HG03575 (cell line): ENCODE measurements at regions not wholly inside any gene's neighbourhood (a gene's known extent, or its start where the extent isn't known, plus 50 kb on each side); places are given as distances from the start of the nearest gene placed in this dataset.
"Not testable (repeated sequence)": the region's sequence is repeated elsewhere in the genome, so short reads cannot be mapped to it uniquely, and the experiment has no call there.

Experiments used
- ATAC-seq: cut with Tn5 transposase; IDR thresholded peaks from one replicate; pipeline ENCODE4 v1.9.1; 2021; ENCODE audit not compliant: unreplicated experiment, insufficient number of reproducible peaks, low FRiP score; ENCODE audit errors: extremely low read depth

DNA sequence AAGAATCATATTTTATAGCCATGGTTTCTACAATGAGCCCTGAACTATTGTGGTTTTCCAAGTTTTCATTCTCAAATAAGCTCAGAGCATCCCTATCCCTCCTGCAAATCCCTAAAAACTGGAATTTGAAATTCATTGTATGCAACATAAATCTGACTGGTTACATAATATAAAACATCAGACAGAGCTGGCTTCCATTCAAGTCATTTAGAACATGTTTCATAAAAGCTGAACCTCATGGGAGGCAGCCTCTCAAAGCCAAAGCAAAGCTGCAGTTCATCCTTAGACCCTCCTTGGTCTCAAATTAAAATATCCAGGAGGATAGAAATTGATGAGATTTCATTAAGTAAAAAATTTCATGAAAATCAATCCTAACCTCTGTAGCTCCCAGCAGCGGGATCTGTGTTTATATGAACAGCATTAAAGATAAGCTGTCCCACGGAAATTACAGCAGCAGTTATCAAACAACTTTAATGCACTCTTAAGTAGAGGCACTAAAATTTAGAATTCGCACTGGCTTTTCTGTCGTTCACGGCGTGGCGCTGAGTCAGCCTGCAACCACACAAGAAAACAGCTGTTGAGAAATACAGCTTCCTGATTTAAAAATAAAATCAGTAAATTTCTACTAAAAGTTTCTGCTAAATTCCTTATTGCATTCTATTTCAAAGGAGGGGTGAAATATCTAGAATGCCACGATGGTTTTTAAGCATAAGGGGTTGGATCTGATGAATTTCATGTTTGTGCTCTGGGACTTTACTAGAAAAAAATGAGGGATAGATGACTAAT lies 99.9 kb upstream of the TIAM1 start:
- ATAC-seq, result no peak

DNA sequence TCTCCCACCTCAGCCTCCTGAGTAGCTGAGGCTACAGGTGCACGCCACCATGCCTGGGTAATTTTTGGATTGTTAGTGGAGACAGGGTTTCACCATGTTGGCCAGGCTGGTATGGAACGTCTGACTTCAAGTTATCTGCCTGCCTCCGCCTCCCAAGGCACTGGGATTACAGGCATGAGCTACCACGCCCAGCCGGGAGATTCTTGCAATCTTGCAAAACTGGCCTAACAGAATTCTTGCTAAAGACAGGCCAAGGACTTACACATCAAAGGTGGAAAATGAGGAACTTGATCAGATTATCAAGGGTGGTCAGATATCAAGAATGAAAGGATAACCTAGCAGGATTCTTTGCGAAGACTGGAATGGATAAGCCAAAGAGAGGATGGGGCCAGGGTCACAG lies 98.3 kb upstream of the TIAM1 start:
- ATAC-seq, result no peak

DNA sequence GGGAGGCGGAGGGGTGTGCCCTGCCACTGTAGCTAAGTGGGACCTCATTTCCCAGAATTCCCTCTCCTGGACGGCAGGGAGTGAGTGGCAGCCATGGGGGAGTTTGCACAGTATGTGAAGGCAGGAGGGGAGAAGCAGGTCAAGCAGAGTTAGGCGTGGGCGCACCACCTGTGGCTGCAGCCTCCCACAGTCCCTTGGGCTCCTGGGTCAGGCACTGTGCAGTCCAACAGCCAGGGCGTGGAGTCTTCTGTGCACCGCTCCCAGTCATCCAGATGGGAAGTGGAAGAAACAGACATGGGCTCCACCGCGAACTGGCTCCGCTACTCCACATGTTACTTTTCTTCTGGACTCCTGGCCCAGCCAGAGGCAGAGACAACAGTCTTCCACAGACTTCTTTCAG lies 85.4 kb upstream of the TIAM1 start:
- no peak for ATAC-seq

DNA sequence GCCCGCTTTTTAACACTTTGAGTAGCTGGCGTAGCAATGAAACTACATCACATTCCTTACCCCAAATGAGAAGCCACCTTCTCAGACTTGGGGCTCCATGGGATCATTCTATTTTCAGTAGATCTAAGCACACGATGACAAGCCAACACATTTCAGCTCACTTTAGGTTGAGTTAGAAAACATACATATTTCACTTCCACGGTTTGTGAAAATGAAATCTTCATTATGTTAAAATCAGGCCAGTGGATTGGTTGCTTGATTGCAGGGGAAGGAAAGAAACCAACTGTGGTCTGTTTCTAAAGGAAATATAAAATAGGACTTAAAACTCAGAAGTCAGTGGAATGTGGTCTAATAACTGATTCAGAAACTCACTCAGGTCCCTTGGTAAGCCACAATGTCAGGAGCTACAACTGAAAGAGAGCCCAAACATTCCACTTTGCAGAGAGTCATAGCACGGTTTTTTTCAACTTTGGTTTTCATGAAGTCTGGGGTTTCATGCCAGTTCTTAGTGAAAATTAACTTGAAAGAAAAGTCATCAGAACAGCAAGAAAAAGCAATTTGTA lies 82.3 kb upstream of the TIAM1 start:
- ATAC-seq, result no peak

DNA sequence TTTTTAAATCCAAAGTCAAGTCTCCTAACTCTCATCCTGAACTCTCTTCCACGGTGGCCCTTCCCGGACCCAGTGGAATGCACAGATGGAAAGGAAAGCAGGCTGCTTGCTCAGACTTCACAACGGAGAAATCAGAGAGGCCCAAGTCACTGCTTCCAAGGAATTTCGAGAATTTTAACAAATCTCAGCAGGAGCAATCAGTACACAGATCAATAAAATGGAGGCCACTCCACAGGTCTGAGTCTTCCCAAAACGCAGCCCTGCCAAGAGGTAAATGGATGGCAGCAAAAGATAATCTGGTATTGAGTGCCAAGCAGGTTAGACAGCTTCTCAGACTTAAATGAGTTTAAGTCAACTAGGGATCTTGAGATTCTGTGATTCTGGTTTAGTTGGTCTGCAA lies 81.1 kb upstream of the TIAM1 start:
- ATAC-seq, result no peak

DNA sequence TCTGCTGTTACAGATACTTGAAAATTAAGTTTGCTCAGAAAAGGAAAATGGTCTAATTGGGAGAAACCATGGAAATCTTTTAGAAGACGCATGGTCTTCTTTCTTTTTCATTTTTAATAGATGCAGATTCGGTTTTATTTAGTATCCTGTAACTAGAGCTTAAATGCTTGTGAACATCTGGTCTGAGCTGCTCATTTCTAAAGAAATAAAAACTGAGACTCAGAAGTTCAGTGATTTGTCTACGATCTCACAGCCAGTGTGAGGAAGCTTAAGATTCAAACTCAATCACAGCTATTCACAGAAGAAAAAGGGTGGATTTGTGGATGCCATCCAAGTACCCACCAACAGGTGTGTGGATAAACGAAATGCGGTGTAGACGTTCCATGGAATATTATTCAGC lies 80.0 kb upstream of the TIAM1 start:
- ATAC-seq, result no peak

DNA sequence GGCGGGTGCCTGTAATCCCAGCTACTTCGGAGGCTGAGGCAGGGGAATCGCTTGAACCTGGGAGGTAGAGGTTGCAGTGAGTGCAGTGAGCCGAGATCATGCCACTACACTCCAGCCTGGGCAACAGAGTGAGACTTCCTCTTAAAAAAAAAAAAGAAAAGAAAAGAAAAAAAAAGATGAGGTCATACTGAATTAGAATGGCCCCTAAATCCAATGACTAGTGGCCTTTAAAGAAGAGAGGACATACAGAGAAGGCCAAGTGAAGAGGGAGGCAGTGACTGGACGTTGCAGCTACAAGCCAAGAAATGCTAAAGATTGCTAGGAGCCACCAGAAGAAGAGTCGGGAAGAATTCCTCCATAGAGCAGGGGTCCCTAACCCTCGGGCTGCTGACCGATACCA lies 76.9 kb upstream of the TIAM1 start:
- no peak for ATAC-seq

DNA sequence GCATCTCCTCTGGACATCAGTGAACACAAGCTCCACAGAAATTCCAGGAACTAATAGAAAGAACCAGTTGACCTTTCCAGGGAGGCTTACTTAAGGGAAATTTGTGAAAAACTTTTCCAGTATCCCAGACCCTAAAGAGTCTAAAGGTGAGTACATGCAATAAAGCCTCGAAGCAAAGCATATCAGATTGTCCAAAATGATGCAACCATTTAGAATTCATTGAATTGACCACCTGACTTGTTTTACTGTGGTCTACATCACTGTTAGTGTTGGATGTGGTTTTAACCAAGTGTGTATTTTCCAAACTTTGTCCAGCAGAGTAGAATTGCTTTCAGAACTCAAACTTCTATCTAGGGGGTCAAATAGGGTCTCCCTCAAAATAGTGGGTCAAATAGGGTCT lies 76.3 kb upstream of the TIAM1 start:
- ATAC-seq, result no peak

DNA sequence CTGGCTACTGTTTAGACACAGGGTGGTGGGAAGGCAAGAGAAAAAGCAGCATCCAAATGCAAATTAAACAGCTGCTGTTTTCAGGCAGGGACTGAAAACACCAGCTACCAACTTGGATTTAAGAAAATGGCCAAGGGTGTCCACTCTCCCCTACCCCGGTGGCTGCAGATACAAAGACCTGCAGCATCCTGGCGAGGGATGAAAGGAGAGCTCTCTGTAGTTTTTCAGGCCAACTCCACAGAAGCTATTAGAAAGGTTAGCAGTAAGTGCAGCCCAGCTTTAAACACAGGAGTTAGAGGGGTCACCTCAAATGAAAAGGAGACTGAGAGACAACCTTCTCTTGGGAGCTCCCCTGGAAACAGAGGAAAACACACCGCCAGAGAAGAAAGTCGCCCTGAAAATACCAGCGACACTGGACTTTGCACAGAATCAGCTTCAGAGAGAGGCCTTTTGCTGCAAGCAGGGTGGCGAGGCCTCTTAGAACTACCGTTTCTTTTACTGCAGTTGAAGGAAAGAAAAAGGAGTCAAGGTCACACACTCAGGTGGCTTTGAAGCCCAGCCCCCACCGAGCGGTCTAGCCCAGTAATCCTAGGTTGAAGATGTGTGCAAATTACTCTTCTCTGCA lies 74.4 kb upstream of the TIAM1 start:
- ATAC-seq, result no peak

DNA sequence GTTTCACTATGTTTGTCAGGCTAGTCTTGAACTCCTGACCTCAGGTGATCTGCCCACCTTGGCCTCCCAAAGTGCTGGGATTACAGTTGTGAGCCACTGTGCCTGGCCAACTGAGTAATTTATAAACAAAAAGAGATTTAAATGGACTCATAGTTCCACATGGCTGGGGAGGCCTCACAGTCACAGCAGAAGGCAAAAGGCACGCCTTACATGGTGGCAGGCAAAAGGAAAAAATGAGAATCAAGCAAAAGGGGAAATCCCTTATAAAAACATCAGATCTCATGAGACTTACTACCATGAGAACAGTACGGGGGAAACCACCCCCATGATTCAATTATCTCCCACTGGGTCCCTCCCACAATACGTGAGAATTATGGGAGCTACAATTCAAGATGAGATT lies 73.2 kb upstream of the TIAM1 start:
- ATAC-seq, result not testable (repeated sequence)

DNA sequence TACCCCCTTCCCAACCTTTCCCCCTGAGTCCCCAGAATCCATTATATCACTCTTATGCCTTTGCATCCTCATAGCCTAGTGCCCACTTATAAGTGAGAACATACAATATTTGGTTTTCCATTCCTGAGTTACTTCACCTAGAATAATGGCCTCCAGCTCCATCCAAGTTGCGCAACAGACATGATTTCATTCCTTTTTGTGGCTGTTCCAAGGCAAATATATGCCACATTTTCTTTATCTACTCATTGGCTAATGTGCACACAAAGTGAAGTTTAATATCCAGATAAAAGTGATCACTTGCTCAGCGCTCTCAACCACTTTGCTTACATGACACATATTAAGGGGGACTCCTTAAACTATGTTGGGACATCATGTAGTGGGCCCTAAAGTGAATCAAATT lies 72.4 kb upstream of the TIAM1 start:
- ATAC-seq, result no peak

DNA sequence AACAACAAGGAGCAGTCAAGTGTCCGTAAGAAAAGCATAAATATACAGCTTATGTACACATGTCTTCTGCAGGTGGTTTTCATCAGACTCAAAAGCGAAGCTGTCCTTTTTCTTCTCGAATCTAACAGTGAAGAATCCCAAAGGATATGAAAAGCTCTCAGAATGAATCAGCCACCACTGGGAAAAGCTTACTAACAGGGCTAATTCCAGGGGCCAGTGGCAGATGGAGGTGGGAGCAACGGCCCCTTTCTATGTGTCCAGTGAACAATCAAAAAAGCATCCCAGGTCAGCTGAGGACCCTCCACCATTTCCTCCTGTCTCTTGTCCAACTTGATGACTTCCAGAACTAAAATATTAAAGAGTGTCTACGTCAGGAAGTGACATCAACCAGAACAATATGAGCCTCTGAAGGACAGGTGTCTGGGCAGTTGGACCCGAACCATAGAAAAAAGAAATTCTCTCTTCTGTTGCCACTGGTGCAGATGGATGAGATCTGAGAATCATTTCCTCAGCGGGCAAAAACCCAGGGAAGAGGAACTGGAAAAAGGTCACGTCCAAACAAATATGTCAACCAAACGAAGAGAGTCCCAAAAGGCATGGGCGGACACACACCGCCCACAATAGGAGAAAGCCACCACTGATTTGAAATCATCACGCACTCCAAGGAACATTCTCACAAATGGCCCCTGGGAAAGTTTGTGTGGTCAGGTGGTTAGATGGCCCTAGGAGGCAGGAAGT lies 70.4 kb upstream of the TIAM1 start:
- no peak for ATAC-seq

DNA sequence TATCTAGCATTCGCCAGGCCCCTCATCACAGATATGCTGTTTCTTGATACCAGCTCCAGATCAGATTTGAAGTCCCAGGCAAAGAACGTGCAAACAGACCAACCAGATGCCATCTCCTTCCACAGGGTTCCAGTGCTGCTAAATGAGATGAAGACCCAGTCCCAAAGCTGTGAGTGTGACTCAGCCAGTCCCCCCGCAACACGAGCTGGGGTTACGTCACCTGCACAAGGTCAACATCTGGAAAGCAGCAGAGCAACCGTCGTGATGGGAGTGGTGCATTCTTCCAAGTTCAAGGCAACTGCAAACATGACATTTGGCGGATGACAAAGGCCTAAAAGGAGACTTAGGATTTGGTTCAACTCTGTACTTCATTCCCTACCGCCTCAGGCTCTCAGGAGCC lies 69.6 kb upstream of the TIAM1 start:
- ATAC-seq, result no peak

DNA sequence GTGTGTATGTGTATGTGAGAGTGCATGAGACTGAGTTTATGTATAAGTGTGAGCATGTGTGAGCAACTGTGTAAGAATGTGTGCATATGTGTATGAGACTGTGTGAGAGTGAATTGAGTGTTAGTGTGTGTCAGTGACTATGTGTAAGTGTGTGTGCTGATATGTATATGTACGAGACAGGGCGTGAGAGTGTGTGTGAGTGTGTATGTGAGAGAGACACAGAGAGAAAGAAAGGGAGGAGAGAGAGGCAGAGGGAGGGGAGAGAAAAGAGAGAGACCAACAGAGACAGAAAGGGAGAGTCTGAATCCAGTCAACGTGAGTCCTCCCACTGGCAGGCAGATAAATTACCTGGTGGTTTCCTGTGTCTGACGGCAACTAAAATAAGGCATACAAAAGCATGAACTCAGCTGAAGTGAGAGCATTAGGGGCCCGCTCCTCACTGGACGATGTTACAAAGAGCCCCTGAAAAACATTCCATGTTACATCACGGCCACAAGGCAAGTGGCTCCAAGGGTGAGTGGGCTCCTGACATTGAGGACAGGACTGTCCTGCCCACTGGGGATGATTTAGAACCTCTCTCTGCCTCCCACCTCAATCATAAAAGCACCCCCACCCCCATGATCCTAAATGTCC lies 66.6 kb upstream of the TIAM1 start:
- ATAC-seq, result no peak

DNA sequence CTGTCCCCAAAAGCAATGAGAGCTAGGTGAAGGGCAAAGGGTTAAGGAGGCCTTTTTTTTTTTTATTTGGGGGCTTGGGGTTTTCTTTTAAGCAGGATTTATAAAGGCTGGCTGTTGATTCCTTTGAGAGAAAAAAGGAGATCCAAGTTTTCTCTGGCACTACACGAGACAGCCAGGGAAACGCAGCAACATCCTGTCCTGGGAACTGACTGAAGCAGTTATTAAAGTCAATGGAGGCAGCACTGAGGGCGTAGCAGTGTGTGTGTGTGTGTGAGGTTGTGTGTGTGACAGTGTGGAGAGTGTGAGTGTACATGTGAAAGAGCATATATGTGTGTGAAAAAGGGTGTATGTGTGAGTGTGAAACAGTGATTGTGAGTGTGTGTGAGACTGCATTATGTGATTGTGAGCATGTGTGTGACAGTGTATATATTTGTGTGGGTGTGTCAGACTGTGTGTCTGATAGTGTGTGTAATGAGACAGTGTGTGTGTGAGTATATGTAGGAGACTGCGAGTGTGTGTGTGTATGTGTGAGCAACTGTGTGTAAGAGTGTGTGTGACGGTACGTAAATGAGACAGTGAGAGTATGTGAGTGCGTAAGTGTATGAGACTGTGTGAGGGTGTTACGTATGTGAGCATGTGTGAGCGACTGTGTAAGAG lies 65.9 kb upstream of the TIAM1 start:
- no peak for ATAC-seq

DNA sequence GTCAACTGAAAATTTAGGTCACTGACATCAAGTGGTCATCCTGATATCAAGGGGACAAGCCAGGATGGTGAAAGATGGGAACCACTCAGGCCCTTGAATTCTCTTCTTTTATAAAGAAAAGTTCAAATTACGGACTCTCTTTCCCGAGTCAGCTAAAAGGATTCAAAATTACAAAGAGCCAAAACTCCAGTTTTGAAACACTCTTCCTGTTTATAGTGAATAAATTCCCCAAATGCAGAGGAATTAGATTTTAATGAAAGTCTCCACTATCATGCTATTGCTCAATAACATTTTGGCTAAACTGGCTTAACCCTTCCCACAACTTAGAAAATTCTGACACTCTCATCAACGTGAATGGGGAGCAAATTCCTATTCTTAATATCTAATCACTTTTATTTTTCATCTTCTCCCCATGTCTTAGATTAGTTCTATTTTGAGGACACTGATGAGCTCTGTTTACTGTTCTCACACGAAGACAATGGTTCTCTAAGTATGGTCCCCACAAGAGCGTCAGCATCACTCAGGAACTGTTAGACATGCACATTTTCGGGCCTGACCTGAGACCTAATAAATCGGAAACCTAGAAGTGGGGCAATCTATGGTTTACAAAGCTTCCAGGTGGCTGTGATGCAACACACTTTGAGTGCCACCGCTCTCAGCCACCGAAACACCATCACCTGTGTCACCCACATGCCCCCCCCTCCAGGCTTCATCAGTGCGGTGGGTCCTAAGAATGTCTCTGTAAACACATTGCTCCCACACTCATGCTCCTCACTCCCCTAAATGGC lies 64.4 kb upstream of the TIAM1 start:
- ATAC-seq, result no peak

DNA sequence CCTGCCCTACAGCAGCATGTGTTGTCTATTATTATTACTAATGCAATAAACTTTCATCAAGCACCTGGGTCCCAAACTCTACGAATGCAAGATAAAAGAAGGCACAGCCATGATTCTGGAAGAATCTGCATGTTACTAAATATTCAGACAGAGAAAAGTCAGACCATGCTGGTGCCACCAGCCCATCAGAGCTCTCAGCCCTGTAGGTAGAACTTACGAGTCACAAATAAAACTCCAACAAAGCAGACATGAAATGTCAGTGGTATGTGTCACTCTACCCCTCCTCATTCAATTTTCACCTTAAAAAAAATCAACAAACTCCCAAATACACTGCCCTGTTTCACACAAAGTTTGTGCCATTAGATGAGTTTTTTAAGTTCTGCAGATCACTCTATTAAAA lies 62.4 kb upstream of the TIAM1 start:
- no peak for ATAC-seq

DNA sequence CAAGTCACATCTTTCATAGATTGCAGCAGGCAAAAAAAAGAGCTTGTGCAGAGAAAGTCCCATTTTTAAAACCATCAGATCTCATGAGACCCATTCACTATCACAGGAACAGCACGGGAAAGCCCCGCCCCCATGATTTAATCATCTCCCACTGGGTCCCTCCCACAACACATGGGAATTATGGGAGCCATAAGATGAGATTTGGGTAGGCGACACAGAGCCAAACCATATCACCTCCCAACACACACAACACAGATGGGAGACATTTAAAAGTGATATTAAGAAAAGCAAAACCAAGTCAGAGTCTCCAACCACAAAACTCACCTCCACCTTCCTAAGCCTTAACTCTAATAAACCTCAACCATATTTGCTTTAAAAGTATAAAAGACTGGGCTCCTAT lies 61.5 kb upstream of the TIAM1 start:
- ATAC-seq, result no peak
